NCI-H1105 (cell line): ENCODE measurements at regions not wholly inside any gene's neighbourhood (a gene's known extent, or its start where the extent isn't known, plus 50 kb on each side); places are given as distances from the start of the nearest gene placed in this dataset.

Source experiments
- DNase-seq: peaks from one replicate; lab custom pipeline; 2025; lab: John Stamatoyannopoulos, UW

GRCh38 chr17:13302983-13303382, 285.2 kb upstream of the ELAC2 start:
- DNase-seq = no peak

DNA sequence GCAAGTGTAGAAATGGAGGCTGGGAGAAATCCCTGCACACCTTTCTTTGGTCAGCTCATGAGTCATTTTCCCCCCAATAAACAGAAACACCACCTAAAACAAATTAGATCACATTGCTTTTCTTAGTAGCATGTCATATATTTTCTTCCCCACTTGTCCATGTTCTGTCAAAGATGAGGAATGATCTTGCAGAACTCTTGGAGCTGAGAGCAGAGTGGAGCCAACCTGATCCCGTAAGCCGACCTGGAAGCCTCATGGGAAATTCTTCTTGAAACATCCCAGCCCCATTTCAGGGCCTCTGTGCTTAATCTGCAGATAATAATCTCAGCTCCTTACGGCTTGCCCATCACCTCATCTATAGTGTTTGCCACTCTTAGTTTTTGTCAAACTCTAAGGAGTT, 284.6 kb upstream of the ELAC2 start:
- no peak for DNase-seq

DNA sequence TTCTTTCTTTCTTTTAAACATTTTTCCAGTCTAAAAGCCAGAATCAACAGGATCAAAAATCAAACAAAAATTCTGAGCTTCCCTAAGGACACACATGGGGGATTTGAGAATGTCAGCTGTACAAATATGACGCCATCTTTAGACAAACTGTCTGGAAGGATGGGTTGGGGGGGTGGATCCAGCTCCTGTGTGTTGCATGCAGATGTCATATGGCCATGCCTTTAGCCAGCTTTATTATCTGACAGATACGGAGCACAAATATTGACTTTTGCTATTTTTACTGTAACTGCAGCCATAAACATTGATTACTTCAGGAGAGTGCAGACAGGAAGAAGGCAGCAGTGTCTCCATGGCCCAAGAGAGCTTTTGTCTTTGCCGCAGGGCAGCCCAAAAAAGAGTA, 279.4 kb upstream of the ELAC2 start:
- DNase-seq = no peak

- DNase-seq = no peak
These were observed 275.6 kb upstream of the ELAC2 start for GRCh38 chr17:13293421-13293820.

DNA sequence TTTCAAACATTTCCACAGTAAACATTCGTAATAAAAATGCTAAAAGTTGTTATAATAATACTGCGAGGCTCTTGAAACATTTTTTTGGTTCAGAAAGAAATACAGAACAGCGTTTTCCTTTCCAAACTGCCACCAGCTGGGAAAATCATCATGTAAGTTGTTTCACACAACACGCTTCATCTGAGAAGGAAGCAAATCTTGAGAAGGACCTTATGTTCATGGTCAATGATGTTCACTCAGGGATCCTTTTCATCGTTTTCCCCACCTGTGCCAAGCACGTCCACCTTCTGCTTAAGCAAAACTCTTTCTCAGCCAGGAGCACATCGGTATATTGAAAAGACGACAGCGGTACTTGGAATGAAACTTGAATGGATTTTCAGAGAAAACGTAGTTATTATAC, 274.5 kb upstream of the ELAC2 start:
- no peak for DNase-seq

DNA sequence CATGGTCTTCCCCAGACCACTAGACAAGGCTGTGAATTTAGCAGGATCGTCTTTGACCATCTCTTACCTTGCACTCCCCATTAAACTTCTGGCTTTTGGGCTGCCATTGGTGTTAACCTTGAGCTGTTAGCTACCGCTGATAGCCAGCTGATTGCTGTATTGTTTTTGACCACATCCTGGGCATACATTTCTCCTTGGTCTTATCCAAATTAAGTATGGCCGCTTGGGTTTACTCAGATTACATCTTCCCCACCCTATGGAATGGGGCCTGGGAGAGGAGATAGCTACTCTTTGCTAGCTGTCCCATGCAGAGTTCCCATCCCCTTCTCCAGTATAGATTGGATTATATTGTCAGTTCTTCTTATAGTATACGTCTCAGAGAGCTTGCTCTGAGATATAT, 270.4 kb upstream of the ELAC2 start:
- DNase-seq = no peak

- DNase-seq = no peak
These were observed 269.4 kb upstream of the ELAC2 start for GRCh38 chr17:13287226-13287625.

- no peak for DNase-seq
These were observed 265.8 kb upstream of the ELAC2 start for GRCh38 chr17:13283606-13284005.

DNA sequence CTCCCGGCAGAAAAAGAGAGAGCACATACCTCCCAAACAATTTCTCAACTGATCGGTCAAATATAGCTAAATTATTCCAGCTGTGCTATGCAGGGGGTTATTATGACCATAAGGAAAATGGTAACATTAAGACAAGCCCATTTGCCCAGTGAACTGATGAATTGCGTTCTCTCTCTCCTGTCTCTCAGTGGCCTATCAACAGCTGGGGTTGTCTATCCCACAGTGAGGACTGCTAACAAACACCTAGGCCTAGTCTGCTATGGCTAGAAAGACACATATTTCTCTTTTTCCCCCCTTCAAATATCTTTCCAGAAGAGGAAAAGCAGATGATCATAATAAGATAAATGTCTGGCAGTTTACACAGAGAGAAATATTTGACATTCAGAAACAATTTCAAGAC, 263.8 kb upstream of the ELAC2 start:
- no peak for DNase-seq

- no peak for DNase-seq
These were observed 256.0 kb upstream of the ELAC2 start for GRCh38 chr17:13273806-13274205.

DNA sequence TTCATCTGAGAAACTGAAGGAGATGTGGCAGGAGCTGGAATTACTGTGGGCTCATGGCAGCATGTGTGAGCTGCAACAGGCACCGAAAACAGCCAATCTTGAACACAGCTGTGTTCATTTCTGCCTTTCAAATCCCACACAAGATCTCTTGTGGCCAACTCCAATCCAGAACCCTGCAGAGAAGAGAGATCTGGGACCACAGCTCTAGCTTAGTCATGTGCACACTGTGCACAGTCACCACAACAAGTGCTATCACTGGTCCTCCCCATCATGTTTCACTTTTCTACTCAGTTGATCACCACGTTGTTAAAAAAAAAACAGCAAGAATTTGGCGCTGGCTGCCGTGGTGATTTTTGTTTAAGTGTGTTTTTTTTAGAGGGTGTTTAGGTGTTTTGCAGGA, 254.5 kb upstream of the ELAC2 start:
- no peak for DNase-seq

DNA sequence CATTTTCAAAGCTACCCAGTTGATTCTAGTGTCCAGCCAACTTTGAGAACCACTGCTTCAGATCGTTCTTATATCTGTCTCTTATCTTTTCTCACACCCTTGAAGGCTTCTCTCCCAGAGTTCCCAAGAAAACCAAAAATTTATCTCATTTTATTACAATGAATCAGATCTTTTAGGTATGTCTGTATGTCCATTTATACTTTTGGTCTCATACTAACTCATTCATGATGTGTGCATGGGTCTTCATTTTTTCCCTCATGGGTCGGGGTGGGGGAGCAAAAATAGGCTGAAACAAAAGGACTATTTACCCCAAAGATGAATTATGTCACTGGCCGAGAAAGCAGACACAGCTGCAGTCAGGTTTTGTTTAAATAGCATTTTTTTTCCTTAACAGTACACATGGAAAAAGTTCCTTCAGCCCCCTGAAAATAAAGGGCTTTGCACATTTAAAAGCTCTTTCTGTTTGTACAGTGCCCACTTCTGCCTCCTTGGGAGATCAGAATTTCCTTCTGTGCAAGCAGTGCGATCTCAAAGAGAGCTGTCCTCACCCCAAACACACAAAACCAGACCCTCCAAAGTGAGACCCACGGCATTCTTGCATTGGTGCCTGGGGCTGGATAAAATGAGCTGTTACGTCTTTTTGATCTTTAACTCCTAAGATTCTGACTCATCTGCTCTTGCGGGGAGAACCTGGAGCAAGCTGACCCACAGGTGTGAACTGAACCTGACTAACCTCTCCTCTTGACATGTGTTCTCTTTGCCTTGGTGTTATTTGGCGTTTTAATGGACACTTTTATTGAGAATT, 251.2 kb upstream of the ELAC2 start:
- no peak for DNase-seq

DNA sequence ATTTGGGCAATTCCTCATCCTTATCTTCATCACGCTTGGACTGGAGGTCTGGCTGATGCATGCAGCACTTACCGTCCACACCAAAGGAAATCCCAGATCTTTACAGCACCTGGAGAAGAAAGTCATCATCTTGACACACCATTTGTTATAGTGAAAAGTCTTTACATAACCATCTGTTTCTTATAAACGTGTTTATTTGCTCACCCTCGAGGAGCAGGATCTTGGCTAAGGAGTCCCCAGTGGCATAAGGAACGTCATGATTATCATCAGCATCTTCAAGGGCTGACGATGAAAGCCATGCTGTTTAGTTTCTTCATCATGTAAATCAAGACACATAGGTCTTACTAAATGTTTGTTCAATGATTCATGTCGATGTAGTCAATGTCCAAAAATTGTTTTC, 248.8 kb upstream of the ELAC2 start:
- no peak for DNase-seq

- DNase-seq = no peak
These were observed 247.5 kb upstream of the ELAC2 start for GRCh38 chr17:13265311-13265710.

DNA sequence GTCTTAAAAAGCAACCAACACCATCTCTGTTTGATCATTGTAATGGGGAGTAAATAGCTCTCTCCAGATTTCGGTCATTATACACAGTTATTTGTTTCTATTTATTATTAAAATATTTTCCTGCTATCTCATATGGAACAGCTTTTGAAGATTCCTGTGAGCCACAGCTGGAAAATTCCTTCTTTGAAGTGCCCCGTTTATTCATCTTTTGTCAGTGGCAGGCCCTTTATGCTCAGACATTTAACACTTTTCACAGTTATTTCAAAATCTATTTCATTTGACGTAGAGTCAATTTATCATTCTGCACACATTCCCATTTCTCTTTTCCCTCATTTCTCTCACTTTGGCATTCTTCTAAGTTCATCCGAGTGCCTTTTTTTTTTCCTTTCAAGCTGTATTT, 245.9 kb upstream of the ELAC2 start:
- DNase-seq = no peak

DNA sequence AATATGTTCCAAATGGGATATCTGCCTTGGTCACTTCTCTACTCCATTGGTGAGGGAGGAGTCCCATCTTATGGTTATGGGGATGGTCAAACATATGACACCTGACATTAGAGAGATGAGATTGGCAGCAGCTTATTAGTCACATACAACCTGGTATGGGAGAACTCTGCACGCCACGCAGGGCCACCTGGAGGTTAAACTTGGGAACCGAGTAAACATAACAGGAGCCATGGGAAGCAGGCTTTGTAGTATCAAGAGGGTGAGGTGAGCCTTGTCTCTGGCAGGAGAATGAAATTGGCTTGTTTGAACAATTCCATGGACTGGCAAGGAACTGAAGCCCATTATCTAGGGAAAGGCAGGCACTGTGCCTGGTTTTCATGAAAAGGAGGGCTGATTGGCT, 238.7 kb upstream of the ELAC2 start:
- no peak for DNase-seq

GRCh38 chr17:13253733-13254410, 236.0 kb upstream of the ELAC2 start:
- DNase-seq = no peak

DNA sequence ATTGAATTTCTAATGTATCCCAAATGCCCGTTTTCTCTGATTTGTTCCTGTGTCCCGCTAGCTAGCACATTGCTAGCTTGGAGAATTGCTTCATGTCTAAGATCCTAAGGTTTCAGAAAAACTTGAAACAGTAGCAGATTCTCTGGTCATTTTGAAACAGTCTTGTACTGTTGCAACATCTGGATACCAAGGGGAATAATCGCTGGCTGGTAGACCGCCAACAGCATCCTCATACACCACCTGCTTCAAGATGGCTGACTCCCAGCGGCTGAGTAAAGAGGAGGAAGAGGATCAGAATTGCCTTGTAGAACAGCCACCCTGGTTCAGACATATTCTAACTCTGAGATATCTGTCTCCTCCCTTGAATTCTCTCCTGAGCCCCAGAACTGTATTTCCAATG, 226.7 kb upstream of the ELAC2 start:
- DNase-seq = no peak

DNA sequence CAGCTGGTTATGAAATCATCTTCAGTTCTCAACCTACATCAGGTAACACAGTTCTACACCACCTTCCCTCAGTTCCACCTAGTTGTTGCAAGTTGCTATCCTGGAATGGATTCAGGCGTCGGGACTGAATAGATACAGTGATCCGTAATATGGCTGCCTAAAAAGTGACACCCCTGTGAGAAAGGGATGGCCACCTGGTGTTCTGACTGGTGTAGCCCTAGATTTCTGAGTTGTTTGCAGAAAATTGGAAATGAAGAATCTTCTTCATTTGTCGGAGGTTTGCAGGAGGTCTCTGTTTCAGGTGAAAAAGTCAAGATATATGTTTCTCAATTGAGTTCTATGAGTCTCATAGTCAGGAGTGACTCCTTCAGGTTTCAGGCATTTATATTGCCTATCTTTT, 225.8 kb upstream of the ELAC2 start:
- DNase-seq = no peak

GRCh38 chr17:13240851-13241250, 223.0 kb upstream of the ELAC2 start:
- no peak for DNase-seq

DNA sequence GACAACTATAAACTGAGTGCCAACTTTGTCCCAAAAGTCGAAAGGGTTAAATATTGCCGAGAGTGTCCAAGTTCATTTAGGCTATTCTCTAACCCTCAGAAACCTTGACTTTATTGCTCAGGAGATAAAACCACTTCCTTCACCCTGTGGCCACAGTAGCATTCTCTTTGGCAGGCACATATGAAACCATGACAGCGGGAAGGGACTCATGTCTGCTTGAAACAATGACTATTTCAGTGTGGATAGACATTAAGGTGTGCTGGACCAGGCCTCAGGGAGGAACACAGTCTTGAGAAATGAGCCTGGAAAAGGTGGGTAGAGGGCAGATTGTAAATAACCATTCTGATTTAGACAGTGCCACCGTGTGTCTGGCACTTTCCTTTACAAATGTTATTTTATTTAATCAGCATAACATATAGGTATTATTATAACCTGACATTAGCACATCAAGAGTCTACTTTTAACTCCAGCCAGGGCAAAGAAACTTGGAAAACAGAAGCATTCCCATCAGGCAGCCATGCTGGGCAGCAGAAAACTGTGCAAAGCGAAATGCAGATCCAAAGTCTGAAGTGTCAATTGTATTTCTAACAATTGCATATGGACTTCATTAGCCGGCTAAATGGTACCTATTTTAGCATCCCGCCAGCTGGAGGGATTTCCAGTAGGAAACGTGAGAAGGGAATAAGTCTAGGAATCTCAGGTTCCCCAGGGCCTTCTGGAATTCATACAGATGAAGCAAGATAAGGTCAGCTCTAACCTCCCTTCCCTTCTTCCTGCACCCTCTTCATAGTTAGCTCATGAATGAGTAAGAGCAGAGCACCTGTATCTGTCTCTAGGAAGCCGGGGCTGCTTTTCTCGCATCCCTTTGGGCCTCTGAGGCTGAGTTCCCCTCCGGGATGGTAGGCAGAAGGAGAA, 212.8 kb upstream of the ELAC2 start:
- DNase-seq = no peak

GRCh38 chr17:13228225-13228624, 210.4 kb upstream of the ELAC2 start:
- DNase-seq = no peak

GRCh38 chr17:13222975-13223374, 205.1 kb upstream of the ELAC2 start:
- DNase-seq = peak; percentile 99
